HG03060 (cell line): ENCODE measurements at regions not wholly inside any gene's neighbourhood (a gene's known extent, or its start where the extent isn't known, plus 50 kb on each side); places are given as distances from the start of the nearest gene placed in this dataset.
"Not testable (repeated sequence)": the region's sequence is repeated elsewhere in the genome, so short reads cannot be mapped to it uniquely, and the experiment has no call there.

Experiments
- ATAC-seq: cut with Tn5 transposase; IDR thresholded peaks from one replicate; pipeline ENCODE4 v1.9.1; 2021; ENCODE audit warnings: low read depth, moderate number of reproducible peaks; ENCODE audit not compliant: unreplicated experiment

DNA sequence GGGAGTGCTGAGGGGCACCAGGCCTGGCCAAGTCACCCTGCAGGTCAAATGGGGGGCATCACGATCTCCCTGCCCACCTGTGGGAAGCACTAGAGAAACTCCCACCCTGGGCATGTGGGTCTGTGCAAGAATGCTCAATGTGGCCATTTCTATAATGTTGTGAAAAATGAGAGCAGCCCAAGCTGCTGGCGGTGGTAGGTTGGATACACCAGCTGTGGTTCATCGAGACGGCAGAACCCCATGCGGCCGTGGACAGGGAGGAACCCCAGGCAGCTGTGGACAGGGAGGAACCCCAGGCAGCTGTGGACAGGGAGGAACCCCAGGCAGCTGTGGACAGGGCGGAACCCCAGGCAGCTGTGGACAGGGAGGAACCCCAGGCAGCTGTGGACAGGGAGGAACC is 129.1 kb downstream of the BRD1 start:
- not testable (repeated sequence) for ATAC-seq

DNA sequence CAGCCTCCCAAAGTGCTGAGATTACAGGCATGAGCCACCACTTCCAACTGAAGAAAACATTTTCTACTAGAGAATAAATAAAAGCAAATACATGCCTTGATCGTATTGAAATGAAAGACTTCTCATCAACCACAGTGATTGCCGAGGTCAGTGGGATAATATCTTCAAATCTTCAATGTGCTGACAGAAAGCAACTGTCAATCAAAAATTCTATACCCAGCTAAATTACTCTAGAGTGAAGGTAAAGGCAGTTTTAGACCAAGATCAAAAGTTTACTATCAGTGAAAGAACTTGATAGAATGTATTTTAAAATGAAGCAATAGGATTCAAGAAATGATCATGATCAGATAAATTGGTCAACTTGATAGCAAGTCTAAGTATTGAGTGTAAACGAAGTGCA is 130.6 kb downstream of the BRD1 start:
- no peak for ATAC-seq

- no peak for ATAC-seq
These were observed 133.0 kb downstream of the BRD1 start for GRCh38 chr22:49694462-49695260.

DNA sequence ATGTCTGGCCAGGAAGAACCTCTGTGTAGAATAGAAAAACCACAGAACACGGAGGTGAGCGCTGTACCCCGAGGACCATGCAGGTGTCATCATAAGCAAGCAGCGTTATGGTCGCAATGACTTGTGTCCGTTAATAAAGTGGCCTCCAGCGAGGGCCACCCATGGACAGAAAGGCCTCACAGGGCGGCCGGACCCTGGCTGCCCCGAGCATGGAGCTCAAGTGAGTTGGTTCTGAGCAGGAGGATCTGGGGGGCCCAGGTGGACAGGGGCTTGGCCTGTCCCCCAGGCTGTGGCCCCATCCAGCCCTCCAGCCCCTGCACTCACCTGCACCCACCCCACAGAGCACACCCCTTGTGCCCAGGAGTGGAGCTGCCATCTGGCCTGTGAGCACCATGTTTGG is 133.8 kb downstream of the BRD1 start:
- no peak for ATAC-seq

DNA sequence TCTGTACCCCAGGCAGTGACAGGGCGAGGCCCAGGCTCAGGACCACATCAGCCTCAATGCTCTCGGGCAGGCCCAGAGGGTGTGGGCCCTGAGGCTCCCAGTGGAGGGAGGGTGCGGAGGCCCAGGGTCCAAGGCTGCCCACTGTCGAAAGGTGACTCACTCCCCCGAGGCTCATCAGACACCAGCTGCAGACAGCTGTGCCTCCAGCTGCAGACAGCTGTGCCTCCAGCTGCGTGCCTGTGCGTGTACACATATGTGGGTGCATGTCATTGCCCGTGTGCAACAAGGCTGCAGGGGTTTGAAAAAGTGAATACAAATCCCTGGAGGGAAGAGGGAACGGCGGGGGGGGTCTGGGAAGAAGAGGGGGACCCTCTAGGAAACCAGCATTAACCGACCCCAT is 134.3 kb downstream of the BRD1 start:
- ATAC-seq: no peak

GRCh38 chr22:49692499-49693225 is 135.0 kb downstream of the BRD1 start:
- ATAC-seq: no peak

DNA sequence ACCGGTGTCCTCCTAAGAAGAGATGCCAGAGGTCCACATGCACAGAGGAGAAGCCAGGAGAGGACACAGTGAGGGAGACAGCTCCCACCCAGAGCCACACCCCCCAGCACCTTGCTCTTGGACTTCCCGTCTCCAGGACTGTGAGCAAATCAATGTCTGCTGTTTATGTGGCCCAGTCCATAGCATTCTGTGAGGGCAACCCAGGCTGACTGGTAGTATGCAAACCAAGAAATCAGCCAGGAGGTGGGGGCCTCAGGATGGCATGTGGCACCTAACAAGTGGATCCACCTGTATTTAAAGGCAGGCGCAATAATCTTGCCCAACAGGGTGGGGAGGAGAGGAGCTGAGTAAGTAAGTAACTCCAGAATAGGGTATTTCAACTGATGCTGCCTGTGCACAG is 136.4 kb downstream of the BRD1 start:
- no peak for ATAC-seq

DNA sequence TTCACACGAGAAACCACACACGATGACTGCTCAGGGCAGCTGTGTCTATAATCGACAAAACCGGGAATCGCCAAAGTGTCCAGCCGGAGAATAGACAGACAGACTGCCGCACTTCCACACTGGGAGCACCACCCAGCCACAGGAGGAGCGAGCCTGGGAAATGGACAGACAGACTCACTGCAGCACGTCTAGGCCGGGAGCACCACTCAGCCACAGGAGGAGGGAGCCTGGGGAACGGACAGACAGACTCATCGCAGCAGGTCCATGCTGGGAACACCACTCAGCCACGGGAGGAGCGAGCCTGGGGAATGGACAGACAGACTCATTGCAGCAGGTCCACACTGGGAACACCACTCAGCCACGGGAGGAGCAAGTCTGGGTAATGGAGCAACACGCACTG is 137.2 kb downstream of the BRD1 start:
- ATAC-seq: no peak

- no peak for ATAC-seq
These were observed 137.8 kb downstream of the BRD1 start for GRCh38 chr22:49689858-49690257.

GRCh38 chr22:49689255-49689770 is 138.4 kb downstream of the BRD1 start:
- ATAC-seq: no peak

DNA sequence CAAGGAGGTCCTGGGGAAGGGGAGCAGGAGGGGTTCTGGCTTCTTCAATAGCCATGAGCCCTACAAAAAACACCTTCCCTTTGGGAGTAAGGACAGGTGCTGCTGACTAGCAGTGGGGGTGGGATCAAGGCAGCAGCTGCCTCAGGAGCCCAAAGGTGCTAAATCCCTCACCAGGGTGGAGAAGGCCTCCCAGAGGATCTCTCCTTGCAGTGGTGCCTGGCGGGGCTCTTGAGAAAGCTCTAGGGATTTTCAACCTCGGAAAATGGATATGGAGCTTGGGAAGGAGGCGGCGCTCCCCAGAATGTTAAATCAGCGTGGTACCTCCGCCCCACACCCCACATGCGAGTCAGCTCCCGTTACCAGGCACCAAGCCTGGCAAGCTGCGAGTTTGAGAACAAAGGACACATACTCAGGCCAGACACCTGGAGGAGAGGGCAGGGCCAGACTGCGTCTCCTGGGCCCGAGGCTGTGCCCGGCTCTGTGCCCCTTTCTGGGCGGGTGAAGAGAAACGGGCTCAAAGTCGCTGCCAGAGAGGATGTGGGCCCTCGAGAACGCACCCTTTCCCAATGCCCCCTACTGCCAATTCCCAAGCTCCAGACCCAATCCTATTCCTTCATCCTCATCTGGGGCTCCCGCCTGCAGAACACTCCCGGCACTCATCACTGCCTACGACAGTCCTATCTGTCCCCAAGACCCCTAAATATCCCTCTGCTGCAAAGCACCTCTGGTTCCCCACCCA is 139.0 kb downstream of the BRD1 start:
- no peak for ATAC-seq

- ATAC-seq: no peak
These were observed 139.7 kb downstream of the BRD1 start for GRCh38 chr22:49687786-49688515.

DNA sequence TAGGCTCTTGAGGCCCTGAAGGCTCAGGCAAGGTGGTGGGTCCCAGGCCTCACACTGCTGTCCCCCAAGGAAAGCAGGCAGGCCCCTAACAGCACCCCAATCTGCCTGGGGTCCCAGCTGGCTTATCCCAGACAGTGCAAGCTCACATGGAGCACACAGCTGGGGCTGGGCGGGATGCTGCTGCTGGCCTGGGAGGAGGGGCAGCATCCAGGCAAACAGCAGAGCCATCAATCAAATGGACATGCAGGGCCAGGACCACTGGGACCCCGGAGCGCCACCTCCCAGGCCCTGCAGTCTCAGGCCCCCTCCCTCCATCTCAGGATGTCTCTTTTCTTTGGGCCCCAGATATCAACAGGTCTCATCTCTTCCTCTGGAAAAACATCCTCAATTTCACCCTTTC is 140.3 kb downstream of the BRD1 start:
- no peak for ATAC-seq

DNA sequence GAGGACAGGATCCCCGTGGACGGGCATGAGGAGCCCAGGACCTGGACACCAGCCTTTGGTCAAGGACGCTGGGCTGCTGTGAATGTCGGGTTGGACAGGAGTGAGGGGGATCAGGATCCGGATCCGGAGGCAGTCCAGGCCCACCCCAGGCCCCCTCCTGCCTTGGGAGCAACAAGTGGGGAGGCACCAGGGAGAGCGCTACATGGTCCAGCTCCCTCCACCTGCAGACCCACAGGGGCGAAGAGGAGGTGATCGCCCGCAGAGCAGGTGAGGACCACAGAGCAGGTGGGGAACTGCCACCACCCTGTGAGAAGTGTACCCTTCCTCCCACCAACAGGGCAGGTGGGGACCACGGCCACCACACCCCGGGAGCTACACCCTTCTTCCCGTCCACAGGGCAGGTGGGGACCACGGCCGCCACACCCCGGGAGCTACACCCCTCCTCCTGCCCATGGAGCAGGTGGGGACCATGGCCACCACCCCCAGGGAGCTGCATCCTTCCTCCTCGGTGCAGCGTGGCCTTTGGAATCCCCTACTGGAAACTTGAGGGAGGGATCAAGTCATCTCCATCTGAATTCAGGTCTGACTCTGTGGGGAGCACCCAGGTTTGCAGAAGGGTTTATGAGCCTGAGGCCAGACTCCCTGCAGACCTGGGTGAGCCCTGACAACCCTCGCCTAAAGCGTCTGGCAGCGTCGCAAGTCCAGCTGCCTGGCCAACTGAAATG is 141.0 kb downstream of the BRD1 start:
- ATAC-seq: no peak

- no peak for ATAC-seq
These were observed 142.0 kb downstream of the BRD1 start for GRCh38 chr22:49685686-49686085.

GRCh38 chr22:49685116-49685515 is 142.6 kb downstream of the BRD1 start:
- ATAC-seq: no peak

GRCh38 chr22:49683032-49683431 is 144.6 kb downstream of the BRD1 start:
- ATAC-seq: no peak

DNA sequence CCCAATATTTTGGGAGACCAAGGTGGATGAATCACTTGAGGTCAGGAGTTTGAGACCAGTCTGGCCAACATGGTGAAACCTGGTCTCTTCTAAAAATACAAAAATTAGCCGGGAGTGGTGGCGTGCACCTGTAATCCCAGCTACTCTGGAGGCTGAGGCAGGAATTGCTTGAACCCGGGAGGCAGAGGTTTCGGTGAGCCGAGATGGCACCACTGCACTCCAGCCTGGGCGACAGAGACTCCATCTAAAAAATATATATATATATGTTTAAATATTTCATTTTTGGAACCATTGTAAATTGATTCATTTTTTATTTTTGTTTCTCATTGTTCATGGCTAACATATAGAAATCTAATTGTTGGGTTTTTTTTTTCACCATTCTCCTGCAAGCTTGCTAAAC is 146.9 kb downstream of the BRD1 start:
- not testable (repeated sequence) for ATAC-seq

DNA sequence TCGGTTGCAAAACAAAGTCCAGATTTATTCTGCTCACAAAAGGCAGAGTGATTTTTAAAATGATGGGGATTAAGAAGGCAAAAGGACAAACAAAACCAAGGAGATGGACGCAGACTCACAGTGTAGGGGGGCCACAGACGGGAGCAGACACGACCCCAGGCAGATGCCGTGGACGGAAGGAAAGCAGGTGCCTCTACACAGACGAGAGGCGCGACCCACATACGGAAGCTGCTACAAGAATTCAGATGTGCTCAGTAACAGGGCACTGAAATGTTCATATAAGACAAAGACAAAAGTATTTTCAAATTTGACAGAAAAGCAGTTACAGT is 148.9 kb downstream of the BRD1 start:
- no peak for ATAC-seq
